WTC11 (cell line): ENCODE measurements at regions not wholly inside any gene's neighbourhood (a gene's known extent, or its start where the extent isn't known, plus 50 kb on each side); places are given as distances from the start of the nearest gene placed in this dataset.

Source experiments
- CREB1 ChIP-seq: sonication (generic); formaldehyde crosslinking; IDR thresholded peaks from 2 replicates; pipeline ENCODE4 v1.8.0; 2023; ENCODE audit warnings: mild to moderate bottlenecking, missing genetic modification reagents
- ESRRA ChIP-seq: sonication (generic); formaldehyde crosslinking; IDR thresholded peaks from 2 replicates; pipeline ENCODE4 v1.8.1; 2022; ENCODE audit warnings: mild to moderate bottlenecking, missing genetic modification reagents, borderline replicate concordance
- ETV6 ChIP-seq: sonication (generic); formaldehyde crosslinking; IDR thresholded peaks from 2 replicates; pipeline ENCODE4 v1.8.1; 2022; ENCODE audit warnings: mild to moderate bottlenecking, missing genetic modification reagents
- FOXK1 ChIP-seq: sonication (generic); formaldehyde crosslinking; IDR thresholded peaks from 2 replicates; pipeline ENCODE4 v1.8.0; 2022; ENCODE audit warnings: mild to moderate bottlenecking, moderate library complexity, missing genetic modification reagents
- JUN ChIP-seq: sonication (generic); formaldehyde crosslinking; IDR thresholded peaks from 2 replicates; pipeline ENCODE4 v1.8.0; 2023; ENCODE audit warnings: mild to moderate bottlenecking, missing genetic modification reagents
- NR2C2 ChIP-seq: sonication (generic); formaldehyde crosslinking; IDR thresholded peaks from 2 replicates; pipeline ENCODE4 v1.8.0; 2022; ENCODE audit warnings: mild to moderate bottlenecking, missing genetic modification reagents
- RELA ChIP-seq: sonication (generic); formaldehyde crosslinking; IDR thresholded peaks from 2 replicates; pipeline ENCODE4 v1.8.1; 2022; ENCODE audit warnings: missing genetic modification reagents, mild to moderate bottlenecking, borderline replicate concordance
- SP1 ChIP-seq: sonication (generic); formaldehyde crosslinking; conservative IDR thresholded peaks from 2 replicates; pipeline ENCODE4 v1.8.1; 2022; ENCODE audit warnings: missing genetic modification reagents
- TF ChIP-seq, protein P1 (sequence below): fragments of 200-600 bp; IDR thresholded peaks from 2 replicates; pipeline ENCODE4 v1.8.0; 2022; ENCODE audit warnings: antibody characterized with exemption
- TF ChIP-seq, protein P2 (sequence below): sonication (generic); formaldehyde crosslinking; IDR thresholded peaks from 2 replicates; pipeline ENCODE4 v1.8.0; 2023; ENCODE audit warnings: missing genetic modification reagents, mild to moderate bottlenecking, borderline replicate concordance

DNA sequence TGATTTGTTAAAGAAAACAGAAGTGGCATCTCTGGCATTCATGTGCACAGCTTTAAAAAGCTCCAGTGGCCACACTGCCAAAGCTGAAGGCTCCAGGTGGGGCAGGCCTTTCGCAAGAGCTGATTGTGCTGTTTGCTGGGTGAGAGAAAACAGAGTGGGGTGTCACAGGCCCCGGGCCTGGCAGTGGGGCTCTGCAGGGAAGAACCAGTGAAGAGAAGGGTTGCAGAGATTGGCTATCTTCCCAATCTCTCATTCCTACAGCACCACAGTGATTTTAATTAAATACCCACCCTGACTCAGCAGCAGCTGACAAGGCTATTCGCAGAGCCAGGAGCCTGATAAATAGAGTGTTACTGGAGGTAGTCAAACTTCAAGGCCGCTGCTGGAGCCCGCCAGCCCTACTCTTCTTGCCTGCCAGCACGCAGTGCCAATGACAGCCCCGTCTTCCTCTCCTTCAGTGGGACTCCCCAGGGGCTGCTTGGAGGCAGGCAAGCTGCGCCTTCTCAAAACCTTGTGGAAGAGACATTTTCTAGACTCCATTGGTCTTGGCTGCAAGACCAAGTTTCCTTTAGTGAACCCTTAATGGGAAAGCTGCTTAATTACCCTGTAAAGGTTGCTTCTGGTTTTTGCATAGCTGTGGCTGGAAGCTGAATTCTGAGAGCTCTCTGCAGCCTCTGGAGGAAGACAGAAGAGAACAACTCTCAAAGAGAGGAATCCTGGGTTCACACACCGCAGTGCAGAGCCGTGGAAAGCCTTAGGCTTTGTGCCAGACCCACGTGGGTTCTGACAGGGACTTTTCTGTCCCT lies 225.8 kb upstream of the SLCO3A1 start:
- TF ChIP-seq NR2C2 (CRISPR knock-in tag) (no peak), FOXK1 (CRISPR knock-in tag) (no peak), JUN (CRISPR knock-in tag) (no peak), SP1 (CRISPR knock-in tag) (no peak), RELA (no peak), CREB1 (no peak), ESRRA (CRISPR knock-in tag) (no peak), ETV6 (no peak)
- TF ChIP-seq, protein P1, sequence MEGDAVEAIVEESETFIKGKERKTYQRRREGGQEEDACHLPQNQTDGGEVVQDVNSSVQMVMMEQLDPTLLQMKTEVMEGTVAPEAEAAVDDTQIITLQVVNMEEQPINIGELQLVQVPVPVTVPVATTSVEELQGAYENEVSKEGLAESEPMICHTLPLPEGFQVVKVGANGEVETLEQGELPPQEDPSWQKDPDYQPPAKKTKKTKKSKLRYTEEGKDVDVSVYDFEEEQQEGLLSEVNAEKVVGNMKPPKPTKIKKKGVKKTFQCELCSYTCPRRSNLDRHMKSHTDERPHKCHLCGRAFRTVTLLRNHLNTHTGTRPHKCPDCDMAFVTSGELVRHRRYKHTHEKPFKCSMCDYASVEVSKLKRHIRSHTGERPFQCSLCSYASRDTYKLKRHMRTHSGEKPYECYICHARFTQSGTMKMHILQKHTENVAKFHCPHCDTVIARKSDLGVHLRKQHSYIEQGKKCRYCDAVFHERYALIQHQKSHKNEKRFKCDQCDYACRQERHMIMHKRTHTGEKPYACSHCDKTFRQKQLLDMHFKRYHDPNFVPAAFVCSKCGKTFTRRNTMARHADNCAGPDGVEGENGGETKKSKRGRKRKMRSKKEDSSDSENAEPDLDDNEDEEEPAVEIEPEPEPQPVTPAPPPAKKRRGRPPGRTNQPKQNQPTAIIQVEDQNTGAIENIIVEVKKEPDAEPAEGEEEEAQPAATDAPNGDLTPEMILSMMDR = no peak
- TF ChIP-seq, protein P2, sequence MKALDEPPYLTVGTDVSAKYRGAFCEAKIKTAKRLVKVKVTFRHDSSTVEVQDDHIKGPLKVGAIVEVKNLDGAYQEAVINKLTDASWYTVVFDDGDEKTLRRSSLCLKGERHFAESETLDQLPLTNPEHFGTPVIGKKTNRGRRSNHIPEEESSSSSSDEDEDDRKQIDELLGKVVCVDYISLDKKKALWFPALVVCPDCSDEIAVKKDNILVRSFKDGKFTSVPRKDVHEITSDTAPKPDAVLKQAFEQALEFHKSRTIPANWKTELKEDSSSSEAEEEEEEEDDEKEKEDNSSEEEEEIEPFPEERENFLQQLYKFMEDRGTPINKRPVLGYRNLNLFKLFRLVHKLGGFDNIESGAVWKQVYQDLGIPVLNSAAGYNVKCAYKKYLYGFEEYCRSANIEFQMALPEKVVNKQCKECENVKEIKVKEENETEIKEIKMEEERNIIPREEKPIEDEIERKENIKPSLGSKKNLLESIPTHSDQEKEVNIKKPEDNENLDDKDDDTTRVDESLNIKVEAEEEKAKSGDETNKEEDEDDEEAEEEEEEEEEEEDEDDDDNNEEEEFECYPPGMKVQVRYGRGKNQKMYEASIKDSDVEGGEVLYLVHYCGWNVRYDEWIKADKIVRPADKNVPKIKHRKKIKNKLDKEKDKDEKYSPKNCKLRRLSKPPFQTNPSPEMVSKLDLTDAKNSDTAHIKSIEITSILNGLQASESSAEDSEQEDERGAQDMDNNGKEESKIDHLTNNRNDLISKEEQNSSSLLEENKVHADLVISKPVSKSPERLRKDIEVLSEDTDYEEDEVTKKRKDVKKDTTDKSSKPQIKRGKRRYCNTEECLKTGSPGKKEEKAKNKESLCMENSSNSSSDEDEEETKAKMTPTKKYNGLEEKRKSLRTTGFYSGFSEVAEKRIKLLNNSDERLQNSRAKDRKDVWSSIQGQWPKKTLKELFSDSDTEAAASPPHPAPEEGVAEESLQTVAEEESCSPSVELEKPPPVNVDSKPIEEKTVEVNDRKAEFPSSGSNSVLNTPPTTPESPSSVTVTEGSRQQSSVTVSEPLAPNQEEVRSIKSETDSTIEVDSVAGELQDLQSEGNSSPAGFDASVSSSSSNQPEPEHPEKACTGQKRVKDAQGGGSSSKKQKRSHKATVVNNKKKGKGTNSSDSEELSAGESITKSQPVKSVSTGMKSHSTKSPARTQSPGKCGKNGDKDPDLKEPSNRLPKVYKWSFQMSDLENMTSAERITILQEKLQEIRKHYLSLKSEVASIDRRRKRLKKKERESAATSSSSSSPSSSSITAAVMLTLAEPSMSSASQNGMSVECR (CRISPR knock-in tag) = no peak
